C1 segment of cervical spinal cord (tissue), 14 donors: ENCODE measurements at regions not wholly inside any gene's neighbourhood (a gene's known extent, or its start where the extent isn't known, plus 50 kb on each side); places are given as distances from the start of the nearest gene placed in this dataset.
"Not testable (repeated sequence)": the region's sequence is repeated elsewhere in the genome, so short reads cannot be mapped to it uniquely, and the experiment has no call there.

Experiments
- DNase-seq, 14 donors: peaks; one replicate each; lab custom pipeline; 2025; lab: John Stamatoyannopoulos, UW

DNA sequence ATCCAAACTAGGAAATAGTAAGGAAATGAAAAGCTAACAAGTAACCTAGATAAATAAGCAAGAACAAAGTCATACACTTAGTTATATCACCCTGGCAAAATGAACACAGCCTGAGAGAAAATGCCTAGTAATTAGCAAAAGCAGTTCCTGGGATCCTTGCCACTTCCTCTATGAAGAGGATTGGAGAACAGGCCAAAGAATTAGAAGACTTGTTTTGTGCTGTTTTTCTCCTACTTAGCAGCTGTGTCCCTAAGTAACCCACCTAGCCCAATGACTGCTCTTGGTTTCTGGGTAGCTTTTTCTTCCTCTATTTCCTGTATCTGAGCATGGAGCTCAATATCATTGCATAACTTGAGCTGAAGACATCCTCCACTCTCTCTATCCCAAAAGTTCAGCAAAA lies 713.9 kb downstream of the ETS1 start:
- no peak for DNase-seq

DNA sequence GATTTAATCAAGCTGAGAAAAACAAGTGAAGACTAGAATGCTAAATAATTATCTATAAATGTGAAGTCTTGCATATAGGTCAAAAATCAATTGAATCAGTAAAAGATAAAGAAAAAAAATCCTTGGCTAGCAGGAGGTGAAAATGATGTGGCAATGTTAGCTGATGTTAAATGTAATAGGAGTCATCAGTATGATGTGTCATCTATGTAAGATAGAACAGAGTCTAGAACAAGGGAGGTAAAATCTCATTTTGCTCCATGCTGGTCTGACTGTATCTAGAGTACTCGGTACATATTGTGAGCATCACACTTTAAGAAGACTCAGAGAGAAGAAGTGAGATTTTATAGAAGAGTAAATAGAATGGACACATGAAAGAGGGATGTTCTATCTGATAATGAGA lies 721.2 kb downstream of the ETS1 start:
- DNase-seq = no peak

DNA sequence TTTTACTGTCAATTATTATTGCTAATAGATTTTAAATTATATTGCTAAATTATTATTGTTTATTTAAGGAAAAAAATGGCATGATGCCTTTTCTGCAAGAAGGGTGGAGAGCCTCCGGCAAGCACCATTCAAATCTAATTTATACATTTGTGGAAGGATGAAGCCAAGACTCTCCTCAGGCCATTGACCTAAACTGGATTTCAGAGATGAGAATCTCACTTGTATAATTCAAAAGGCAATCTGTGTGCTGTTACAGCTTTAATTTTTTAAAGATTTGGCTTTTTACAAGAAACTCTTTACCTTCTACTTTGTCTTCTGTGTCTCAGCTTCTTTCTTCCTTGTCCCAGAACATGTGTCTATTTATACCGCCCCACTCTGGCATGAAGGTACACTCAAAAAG lies 722.5 kb downstream of the ETS1 start:
- DNase-seq = no peak

DNA sequence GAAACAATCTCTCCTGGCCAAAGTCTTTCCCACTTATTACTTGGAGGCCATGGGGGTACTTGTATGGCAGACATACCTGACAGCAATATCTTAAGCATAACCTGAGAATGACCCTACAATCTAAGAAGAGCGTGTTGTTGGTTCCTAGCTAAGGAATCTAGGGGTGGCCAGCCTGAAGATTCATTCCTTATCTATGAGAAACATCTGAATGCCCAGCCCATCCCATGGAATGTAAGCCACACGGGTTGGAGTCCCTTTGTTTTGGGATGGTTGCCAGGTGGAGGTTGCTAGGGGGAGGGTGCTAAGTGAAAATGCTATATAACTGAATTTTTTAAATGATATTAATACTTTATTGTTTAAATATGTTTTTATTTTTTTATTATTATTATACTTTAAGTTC lies 725.0 kb downstream of the ETS1 start:
- no peak for DNase-seq

DNA sequence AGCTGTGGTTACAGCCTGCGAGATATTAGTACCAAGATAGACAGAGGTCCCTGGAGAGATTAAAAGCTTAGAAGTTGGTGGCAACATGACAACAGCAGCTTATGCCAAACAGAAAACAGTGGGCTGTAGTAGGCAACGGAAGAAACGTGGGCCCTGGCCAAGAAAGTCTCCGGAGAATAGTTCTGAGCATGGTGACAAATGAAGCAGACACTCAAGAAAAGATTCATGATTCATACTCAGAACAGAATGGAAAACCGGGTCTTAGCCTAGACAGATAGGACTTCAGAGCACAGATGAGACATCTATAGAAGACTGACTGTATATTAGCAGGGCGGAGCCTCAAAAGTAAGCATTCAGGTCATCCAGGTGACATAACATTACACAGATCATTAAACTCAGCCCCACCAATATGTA lies 727.4 kb downstream of the ETS1 start:
- no peak for DNase-seq

DNA sequence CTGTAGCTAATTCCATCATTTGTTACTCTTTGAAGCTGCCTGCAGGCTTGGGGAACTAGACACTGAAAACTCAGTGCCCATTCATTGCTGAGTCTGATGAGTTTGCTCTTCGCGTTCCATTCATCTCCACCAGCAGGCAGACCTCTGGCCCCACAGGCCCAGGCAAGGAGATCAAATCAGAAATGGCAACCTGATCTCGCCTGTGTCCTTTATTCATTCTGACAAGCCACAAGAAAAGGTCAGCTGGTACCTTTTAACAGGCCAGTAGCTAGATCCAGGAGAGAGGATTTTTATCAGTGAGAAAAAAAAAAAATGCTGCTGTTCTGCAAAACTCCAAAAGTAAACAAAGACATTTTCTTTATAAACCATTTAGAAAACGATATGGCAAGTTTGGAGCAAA lies 742.5 kb downstream of the ETS1 start:
- no peak for DNase-seq

DNA sequence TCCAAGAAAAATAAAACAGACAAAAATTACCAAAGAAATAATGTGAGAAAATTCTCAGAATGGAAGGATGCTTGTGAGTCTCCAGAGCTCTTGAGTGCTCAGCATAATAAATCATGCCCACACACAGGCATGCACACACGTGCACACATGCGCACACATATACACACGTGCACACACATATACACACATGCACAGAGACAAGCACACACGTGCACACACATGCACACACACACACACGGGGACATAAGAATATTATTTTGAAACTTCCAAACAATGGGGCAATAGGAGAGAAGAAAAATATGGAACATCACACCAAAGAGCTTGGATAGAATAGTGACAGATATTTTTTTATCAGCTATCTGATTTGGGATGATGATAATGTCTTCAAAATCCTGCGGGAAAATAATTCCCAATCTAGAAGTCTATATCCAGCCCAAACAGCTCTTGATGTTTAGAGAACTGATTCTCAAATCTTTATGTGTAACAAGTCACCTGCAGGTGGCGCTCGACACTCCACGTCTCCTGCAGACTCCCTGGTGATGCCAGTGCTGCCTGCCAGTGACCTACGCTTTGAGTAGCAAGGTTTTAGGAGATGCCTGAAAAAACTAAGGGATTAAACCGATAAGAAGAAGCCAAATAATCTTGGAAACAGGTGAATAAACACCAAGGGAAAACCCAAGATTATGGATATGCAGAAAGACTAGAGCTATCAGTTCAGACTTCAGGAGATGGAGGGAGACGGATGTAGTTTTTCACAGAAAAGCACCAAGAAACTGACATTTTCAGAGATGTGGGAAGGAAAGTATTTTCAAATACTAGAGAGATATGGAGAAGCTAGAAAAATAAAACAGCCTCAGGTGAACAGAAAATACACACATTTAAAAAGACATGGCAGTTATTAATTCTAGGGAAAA lies 743.6 kb downstream of the ETS1 start:
- peak in 10 of 14 donors; percentile 1 to 54 (median 10) for DNase-seq

DNA sequence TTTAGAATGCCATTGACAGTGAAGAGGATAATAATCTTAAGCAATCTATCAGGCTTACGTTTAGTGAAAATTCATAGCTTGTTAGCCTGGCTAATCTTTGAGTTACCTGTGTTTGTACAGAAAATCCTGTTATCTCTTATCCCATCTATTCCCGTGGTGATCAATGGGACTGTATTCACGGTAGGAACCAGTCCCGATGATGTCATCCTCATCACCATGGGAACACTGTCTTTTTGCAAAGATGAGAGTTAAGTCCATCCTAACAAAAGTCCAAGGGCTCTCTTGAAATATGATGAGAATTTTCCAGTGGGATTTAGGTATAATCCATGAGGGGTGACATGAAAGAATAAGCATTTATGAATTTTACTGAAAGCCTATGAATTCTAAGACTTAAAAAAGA lies 762.2 kb downstream of the ETS1 start:
- DNase-seq = no peak

DNA sequence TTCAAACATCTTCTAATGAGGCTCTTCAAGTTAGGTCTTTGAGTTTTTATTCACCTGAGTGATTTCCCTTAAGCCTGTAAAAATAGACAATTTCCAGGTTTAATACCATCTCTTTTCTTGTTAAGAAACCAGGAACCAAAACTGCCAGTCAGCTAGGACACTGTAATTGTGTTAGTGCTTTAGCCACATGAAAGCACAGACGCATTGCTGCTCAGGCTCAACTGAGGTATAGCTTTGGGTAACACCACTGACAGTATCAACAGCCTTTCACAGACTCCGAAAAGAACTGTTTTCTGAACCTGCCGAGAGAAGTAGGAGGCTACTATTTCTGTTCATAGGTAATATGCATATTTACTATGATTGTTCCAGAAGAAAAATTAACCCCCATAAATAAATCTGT lies 768.7 kb downstream of the ETS1 start:
- no peak for DNase-seq

DNA sequence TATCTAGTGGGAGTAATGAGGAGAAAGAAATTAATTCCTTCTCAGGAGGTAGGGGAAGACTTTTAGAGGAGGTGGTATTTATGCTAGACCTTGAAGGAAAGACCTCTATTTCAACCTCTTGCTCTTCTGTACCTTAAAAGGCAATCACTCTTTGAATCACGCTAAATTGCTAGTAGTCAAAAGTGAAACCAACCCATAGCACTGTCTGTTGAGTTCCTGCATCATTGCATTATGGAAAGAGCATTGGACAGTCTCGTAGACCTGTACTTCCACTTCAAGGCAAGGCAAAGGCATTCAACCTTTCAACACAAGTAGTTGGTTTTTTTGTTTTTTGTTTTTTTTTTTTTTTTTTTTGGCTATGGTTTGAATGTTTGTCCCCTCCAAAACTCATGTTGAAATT lies 770.4 kb downstream of the ETS1 start:
- DNase-seq = no peak

DNA sequence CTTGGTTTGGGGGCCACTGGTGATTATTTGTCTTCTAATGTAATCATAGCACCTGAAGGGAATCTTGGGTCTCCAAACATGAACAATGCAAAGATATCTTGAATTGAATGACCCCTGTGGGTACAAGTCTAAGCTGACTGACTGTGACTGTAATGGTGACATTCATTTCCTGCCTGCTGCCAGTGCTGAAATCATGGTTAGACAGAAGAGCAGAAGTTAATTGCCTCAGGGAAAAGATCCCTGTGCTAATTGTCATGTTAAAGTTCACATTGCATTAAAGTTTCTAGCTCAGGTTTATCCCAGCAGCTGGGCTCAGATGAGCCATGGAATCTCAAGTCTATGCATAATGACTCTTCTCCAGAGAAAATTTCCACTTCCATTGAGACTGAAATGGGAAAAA lies 772.0 kb downstream of the ETS1 start:
- DNase-seq = no peak

DNA sequence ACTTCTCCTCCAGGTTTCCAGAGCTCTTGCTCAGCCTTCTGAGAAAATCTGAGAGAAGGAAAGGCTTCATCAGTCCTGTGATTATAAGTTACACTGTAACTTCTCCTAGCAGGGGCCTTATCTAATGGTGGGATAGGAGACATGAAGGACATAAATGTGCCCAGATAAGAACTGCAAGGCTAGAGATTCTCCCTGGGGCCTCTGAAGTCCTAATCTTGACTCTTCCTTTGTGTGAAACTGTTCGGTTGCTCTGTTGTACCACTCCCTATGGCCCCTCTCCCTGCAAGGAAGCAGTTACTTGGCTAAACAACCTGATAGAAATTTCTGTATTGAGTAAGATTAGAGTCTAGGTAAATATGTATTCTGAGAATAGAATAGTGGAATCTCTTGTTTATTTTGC lies 780.9 kb downstream of the ETS1 start:
- DNase-seq = no peak

DNA sequence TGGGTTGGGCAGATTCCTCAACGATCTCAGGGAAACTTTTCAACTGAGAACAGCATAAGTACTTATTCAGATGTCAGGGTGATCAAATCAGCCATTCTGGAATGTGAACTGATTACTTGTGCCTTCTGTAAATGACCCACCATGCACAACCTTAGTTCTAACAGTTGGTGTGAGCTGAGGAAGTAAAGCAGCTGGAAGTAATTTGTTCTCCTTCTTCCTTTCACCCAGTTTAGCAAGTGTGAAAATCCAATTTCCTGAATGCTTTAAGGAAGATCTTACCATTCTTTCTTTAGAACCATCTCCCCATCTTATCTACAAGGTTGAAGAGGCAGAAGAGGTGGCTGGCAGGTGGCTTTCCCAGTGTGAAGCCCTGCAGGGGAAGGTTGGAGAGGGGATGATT lies 781.6 kb downstream of the ETS1 start:
- DNase-seq = no peak

DNA sequence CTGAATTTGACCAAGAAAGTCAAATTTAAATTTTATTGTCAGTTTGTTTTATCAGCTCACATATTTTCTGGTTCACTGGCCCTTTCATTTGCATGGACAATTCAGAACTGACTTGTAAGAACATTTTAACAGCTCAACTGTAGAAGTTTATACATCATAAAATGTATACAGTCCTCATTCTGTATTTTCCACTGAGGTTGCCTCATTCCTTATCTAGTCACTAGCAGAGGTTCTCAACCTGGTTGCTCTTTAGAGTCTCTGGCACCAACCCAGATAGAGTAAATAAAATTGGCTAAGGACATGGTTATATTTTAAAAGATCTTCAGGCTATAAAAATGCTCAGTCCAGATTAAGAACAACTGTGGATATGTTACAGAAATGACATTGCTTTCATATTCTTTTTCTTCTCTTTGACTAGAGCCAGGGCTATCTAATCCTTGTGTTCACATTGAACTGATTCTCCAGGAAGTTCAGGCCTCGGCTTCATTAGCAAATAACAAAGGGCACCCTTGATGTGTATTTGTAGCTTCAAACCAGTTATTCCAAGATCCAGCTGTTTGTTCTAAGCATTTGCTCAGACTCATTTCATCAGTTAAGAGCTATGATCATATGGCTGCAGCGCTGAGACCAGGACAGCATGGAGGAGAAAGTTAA lies 782.5 kb downstream of the ETS1 start:
- DNase-seq = no peak

DNA sequence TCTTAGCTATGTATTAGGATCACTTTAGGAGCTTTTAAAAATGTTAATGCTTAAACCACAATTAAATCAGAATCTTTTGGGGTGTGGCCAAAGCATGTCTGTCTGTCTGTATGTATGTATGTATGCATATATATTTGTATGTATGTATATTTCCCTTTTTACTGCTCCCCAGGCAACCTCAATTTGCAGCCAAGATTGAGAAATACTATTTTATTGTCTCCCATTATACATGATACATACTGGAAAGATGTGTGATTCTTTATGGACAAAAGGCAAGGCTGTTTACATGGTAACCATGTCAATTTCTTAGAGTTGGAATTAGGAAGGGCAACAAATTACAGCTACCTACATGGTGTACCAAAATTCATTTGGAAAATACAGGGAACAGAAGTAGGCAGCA lies 783.6 kb downstream of the ETS1 start:
- no peak for DNase-seq

DNA sequence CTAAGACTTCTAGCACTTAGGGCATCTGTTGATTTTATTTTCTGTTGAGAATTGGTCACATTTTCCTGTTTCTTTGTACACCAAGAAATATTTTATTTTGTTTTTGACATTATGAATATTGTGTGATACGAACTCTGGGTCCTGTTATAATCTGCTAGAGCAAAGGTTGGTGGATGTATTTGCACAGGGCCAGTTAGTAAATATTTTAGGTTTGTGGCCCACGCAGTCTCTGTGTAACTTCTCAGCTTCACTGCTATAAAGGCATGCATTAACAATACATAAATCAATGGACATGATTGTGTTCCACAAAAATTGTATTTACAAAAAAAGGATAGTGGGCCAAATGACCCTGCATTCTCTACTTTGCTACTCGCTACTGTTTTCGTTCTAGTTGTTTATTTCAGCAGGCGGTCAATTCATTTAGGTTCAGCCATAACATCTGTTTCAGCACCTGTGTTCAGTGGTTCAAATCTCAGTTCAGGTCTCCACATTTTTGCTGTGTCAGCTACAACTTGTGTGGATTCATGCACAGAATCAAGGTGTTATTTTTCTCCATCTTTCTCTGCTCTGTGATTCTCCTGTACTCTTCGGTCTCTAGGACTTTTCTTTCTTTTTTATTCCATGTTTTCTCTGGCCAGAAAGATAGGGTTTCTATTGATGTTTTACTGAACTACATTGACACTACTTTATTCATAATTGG lies 786.2 kb downstream of the ETS1 start:
- DNase-seq = no peak

DNA sequence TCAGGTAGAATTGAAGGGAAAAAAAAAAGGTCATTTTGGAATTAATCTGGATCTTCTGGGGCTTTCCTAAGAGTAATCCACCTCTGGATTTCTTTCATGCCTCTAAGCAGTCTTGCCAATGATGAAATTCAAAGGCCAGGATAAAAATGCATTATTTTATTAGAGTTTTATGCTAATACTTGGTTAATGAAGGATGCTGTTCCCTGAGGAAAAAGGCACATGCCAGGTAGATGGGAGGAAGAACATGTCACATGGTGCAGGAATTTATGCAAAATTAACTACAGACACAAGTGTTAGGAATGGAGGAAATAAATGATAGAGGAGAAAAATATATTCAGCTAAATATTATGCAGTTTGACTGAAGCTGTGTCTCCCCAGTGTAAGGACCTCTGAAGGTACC lies 792.0 kb downstream of the ETS1 start:
- DNase-seq = no peak

DNA sequence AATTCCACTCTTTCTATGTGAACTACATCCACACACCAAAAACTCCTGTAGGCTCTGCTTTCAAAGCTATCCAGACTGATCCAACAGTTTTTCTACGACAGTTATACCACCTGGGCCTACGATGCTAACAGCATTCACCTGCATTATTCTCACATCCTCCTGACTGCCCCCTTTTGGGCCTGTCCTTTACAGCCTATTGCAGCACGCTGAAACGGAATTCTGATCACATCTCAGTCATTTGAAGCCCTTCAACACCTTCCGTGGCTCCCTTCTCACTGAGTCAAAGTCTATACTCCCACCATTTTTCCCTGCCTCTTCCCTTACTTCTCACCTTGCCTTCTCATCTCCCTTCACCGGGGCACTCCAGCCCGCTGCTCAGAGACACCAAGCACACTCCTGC lies 791.3 kb upstream of the KIRREL3 start:
- DNase-seq = no peak

DNA sequence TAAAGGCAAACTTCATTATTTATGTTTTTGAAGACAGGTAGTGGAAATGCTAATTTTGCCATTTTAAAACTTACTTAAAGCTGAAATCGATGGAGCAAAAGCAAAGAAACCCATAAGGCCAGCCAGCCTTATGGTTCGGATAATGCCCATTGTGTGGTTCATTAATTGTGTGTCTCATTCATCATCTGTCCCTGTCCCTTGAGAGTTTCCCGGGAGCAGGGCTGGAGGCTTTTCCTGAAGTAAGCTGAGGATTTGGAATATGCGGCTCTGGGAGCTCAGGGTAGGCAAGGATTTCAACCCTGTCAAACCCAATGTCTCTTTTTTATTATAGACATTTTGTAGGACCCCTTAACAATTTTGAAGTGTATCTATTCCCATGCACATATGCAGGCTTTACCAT lies 790.0 kb upstream of the KIRREL3 start:
- DNase-seq = no peak

DNA sequence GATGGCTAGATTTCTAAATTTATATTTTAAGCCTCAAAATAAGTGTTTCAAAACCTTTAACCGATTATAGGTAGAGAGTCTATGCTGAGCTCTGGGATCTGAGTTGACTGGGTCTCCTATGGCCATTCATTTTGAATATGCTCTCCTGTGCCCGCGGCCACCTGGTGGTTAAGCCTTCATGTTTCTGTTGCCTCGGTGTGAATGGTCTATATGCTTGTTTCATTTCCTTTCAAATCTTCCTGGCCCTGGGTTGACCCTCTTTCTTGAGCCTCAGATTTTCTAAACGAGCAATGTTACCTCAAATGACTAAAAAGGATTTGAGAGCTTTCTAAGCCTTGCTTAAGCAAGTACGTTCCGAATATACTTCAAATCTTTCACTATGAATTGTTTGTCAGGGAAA lies 789.4 kb upstream of the KIRREL3 start:
- DNase-seq = no peak

DNA sequence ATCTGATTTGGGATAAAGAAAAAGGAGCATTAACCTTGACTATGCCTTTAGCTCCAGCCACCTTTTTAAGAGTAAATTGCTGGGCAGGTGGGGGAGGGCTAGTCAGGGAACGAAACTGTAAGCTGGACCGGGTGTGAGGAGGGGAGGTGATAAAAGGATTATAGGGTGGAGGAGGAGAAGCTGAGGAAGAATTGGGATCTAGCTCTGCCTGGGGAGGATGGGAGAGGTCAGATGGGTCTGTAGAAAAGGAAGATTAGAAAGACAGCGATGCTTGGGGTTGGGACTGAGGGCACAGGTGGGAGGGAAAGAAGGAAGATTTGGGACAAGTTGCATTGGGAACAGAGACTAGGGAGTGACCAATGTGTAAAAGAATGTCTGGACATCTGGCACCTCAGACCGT lies 772.4 kb upstream of the KIRREL3 start:
- DNase-seq = not testable (repeated sequence)

DNA sequence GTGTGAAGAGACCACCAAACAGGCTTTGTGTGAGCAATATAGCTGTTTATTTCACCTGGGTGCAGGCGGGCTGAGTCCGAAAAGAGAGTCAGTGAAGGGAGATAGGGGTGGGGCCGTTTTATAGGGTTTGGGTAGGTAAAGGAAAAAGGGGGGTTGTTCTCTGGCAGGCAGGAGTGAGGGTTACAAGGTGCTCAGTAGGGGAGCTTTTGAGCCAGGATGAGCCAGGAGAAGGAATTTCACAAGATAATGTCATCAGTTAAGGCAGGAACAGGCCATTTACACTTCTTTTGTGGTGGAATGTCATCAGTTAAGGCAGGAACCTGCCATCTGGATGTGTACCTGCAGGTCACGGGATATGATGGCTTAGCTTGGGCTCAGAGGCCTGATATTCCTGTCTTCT lies 768.4 kb upstream of the KIRREL3 start:
- not testable (repeated sequence) for DNase-seq

DNA sequence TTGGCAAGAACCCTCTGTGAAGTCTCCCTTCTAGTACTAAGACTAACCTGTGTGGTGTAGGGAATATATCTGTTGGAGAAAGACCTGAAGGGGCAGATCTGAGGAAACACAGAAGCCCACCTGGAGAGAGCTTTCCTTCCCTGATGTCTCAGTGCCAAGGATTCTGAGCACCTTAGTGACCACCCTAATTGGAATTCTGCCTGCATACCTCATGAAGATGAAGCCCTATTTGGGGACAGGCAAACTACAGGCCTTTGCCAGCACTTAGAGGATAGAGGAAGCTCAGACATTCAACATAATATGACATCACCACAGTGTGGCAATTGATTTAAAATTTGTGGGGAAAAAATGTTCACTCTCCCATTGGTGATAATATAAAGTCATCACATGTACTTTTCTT lies 766.2 kb upstream of the KIRREL3 start:
- no peak for DNase-seq
